OCI-LY1 (cell line): ENCODE measurements at regions not wholly inside any gene's neighbourhood (a gene's known extent, or its start where the extent isn't known, plus 50 kb on each side); places are given as distances from the start of the nearest gene placed in this dataset.

Source experiments
- CTCF ChIP-seq: fragments of 200-600 bp; sonication (generic), shearing (Covaris generic); IDR thresholded peaks from 2 replicates; pipeline ENCODE4 v1.5.1; 2017; ENCODE audit warnings: mild to moderate bottlenecking, antibody characterized with exemption, low read length, moderate library complexity, mixed read lengths
- EZH2 ChIP-seq: fragments of 200-600 bp; sonication (generic), shearing (Covaris generic); IDR thresholded peaks from 2 replicates; pipeline ENCODE4 v1.8.0; 2017; ENCODE audit warnings: borderline replicate concordance, mixed run types, mild to moderate bottlenecking, antibody characterized with exemption, low read length, moderate library complexity, mixed read lengths

- no peak for TF ChIP-seq CTCF
- TF ChIP-seq EZH2 = no peak
These were observed 221.8 kb upstream of the TMEM72 start for GRCh38 chr10:44689368-44689767.
